ENCODE measurements at regions not wholly inside any gene's neighbourhood (a gene's known extent, or its start where the extent isn't known, plus 50 kb on each side); places are given as distances from the start of the nearest gene placed in this dataset.

DNA sequence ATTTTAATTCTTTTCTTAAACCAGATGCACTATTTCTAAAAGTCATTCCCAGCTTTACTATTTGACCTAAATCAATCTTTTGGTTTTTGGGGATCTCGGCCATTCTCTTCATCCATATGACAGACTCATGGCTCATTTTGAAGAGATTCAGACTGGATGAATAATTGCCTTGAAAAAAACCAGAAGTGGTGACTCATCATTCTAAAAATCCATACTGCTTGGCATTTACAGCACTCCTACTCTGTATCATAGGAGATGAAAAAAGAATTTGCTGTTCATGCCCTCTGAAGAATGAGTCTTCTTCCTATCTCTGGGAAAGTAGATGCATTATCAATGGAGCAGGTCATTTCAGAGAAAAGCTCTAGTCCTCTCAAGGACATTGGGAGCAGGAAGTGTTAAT is 220.5 kb upstream of the RPS6KA3 start:
- in situ Hi-C loops (cut with MboI; ENCODE audit: low sequenced_read_pairs): no loop called here

DNA sequence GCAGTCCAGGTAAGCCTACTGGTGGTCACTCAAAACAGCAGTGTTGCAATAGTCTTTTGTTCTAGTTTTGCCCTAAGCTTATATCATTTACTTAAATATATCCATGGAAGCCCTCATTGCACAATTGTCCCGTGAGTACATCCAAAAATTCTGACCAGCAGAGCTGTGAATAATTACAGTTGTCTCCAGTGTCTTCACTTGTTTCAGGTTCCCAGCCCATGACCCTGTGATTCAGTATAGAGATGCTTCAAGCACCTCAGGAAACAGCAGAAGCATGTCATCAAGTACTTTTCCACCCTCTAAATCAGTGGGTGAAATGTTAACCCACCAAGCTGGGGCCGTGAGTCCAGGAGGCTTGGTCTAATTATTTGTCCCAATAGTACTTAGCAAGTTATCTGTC is 214.9 kb upstream of the RPS6KA3 start:
- in situ Hi-C loops (cut with MboI; ENCODE audit: low sequenced_read_pairs): no loop called here

DNA sequence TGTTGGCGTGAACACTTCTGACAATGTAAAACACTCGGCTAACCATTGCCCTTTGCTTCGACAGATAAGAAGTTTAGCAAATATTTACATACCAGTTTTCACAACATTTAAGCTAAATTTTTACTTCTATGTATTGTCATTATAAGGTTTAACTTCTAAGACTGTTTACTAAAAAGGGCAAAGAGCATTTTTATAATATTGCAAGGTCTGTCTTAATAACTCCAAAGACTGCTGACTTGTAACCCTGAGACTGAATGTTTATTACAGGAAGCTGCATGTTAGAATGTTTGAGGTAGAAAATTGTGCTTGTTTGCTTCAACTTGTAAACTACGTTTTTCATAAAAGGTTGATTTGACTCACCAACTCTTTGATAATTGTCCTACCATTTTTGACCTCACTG is 213.2 kb upstream of the RPS6KA3 start:
- in situ Hi-C loops (cut with MboI; ENCODE audit: low sequenced_read_pairs): no loop called here

DNA sequence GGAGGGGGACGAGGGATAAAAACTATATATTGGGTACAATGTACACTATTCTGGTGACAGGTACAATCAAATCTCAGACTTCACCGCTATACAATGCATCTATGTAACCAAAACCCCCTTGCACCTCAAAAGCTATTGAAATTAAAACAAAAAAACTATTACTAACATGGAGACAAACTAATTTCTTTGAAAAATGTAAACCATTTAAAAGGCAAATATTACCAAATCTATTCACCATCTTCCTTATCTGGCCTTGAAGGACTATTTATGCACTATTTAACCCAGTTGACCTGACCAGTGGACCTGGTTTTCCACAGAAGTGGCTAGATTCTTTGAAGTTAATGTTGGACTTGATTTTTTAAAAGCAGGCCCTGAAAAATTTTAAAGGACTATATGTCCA is 212.3 kb upstream of the RPS6KA3 start:
- in situ Hi-C loops (cut with MboI; ENCODE audit: low sequenced_read_pairs): no loop called here

DNA sequence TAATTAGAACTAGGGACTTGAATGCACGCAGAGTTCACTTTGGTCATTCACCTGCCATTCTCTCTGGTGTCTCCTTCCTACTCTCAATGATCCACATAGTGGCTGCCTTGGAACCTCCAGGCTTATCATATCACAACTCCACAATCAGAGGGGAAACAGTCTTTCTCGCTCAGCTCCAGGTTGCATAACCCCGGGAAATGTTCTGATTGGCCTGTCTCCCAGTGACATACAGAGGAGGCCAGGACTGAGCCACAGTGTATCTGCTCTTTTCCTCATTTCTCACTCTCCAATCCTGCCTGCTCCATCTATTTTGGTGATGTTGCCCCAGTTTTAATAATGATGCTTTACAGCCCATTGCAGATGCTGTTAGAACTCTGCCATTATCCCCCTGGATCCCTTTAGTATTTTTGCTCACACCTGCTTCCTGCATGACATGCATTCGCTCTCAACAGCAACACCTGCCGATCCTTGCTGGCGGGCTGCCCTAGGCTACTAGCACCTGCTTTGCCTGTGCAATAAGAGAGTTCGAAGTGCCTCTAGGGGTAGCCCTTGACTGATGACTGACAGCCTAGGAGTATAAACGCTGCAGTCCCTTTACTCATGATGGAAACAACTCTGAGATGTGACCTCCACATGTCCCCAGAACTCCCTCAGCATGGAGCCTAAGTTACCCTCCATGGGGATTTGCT is 211.3 kb upstream of the RPS6KA3 start:
- in situ Hi-C loops (cut with MboI; ENCODE audit: low sequenced_read_pairs): no loop called here

DNA sequence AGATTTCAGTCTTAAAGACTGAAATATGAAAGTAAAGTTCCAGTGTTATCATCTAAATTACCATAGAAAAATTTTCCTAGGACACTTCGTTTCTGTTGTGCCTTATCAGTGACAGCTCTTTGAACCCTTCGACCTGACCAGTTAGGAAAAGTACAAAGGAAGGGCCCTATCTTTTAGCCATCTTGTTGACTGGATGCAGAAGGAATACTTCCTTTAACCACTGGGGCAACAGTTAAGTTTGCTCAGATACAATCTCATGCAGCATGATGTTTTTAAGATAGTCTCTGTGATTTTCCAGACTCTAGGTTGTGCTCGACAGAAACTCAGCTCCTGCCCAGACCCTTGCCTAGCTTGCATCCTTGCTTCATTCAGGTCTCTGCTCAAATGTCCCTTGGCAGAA is 210.5 kb upstream of the RPS6KA3 start:
- in situ Hi-C loops (cut with MboI; ENCODE audit: low sequenced_read_pairs): no loop called here

DNA sequence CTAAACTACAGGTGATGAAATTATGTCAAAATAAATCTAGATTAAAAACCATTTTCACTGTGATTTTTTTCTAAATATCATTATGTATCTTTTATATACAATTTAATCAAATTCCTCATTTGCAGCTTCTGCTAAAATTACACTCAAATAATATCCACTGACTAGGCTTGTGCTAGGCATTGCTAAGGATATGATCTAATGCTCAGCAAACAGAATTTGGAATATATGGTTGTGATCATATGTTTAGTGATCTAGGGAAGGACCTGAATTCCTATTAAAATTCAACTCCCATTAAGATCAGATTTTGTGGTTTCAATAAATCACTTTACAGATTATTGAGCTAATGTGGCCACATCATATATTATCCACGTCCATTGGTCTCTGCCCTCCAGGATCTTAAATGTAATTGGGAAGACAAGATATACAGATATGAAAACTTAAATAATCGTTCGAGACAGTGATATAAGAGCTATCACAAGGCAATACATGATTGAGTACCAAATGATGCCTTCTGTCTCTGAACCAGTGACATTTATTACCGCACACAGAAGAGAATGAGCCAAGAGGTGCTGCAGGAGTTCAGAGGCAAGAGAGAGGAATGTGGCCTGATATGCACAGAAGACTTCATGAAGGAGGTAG is 206.0 kb upstream of the RPS6KA3 start:
- in situ Hi-C loops (cut with MboI; ENCODE audit: low sequenced_read_pairs): no loop called here

DNA sequence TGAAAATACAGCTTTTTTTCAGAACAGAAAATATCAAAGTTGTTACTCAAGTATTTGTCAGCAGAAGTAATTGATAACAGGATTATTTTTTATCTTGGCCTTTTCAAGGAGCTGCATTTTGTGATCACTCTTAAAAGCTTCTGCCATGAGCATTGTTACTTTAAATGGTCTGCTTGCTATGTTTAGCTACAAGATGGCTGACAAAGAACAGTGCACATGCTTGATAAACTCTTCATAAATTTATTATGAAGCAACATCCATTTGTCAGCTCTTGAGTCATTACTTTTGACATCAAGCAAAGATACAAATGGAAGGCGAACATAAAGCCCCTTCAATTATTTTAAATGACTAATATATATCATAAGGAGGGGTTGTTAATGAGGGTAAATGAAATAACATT is 205.4 kb upstream of the RPS6KA3 start:
- in situ Hi-C loops (cut with MboI; ENCODE audit: low sequenced_read_pairs): no loop called here

DNA sequence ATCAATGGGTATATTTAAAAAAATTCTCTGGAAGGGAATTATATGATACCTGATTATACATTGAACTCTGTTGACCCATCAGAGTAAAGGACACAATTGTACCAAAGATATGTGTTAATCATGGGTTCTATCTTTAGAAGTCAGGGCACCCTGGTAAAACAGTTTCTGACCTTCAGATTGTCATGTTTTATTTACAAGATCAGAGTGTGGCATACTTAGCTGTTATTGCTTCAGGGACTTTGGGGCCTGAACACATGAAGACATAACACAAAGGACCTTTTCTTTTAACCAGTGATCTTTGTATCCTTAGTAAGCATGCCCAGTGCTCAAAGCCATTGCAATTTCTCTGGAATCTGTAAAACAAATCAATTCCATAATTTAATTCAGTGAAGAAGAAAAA is 204.8 kb upstream of the RPS6KA3 start:
- in situ Hi-C loops (cut with MboI; ENCODE audit: low sequenced_read_pairs): no loop called here

DNA sequence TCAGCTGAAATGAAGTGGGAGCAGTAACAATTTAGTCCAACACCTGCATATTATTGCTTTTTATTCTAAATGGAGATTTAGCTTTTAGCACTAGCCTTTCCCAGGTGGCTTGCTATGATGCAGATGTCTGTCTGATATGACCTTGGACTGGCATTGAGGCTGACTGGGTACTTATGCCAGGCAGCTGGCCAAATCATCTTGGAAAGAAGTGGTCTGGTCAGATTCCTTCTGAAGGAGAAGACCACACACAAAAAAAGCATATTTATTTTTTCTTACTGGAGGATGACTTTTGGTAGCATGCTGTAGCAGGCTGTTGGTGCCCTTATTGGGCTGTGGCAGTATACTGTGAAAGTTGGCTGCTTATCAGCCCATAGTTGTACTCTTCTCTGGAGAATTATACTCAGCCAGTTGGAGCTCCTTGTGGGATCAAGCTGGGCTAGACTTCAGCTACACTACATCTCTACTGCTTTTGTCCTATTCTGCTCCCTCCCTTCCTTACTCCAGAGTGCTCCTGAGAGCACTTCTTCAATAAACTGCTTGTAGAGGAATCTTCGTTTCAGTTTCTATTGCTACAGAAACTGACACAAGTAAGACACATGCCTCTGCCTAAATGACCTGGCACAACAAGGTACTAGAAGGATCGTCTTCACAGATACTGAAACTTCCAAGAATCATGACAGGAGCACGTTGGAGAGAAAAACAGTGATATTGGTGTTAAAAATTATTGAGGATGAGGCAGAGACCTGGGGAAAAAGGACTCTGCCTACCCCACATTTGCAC is 196.8 kb upstream of the RPS6KA3 start:
- in situ Hi-C loops (cut with MboI; ENCODE audit: low sequenced_read_pairs): no loop called here

DNA sequence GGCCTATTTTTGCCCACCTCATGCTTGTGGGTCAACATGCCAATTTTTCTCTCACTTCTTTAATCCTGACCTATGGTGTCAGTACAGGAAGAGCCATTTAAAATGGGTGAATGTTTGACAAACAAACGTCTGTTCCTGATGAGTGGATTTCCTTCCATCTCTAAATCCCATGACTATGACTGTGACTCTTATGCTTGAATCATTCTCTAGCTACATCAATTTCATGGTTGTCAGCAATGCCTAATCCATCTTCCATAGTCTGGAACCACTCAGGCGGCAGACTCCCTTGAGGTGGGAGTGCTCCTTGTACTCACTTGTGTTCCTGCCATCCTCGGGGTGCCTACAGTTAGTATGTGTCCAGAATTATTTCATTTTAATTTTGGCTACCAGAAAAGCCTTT is 194.9 kb upstream of the RPS6KA3 start:
- in situ Hi-C loops (cut with MboI; ENCODE audit: low sequenced_read_pairs): no loop called here

DNA sequence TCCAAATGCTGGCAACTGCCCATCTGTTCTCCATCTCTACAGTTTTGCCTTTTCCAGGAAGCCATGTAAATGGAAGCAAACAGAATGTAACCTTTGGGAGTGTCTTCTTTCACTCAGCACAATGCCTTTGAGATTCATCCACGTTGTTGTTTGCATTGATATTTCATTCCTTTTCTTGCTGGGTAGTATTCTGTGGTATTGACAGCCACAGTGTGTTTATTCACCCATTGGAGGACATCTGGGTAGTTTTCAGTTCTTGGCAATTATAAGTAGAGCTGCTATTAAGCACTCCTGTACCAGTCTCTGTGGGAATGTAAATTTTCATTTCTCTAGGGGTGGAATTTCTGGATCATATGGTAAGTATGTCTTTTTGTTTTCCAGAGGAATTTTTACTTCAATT is 194.3 kb upstream of the RPS6KA3 start:
- in situ Hi-C loops (cut with MboI; ENCODE audit: low sequenced_read_pairs): no loop called here

DNA sequence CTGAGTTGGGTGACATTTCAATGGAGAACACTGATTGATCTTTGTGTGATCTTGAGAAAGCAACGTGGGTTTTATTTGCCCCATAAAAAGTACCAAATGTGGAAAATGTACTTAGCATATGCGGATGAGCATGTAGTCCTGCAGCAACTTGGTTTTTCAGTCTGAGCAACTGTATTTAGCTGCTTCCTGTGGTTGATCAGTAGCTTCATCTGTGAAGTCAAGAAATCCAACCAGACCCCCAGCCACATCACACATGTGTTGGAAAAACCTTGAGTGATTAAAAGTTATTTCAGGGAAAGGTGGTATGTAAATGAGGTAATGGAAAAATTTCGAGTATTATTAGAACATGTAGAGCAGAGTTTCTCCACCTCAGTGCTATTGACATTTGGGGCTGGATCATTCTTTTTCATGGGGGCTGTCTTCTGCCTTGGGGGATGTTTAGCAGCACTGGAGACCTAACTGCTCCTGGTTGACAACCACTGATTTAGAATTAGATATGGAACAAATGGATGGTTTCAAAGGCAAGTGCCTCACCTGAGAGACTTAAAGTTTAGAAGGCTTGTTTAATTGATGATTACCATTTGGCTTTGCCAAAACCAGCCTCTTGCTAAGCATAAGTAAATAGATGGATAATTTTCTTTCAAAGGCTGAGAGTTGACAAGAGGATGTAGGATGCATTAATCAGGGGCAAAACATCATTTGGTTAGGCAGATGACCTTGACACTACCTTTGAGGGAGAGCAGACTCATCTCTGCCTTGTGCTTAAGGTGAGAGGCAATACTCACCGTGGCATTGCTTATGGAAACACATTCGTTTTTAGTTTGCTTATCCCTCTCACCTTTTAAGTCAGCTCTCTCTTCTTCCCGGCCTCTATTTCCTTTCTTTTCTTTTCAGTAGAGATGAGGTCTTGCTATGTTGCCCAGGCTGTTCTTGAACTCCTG is 193.0 kb upstream of the RPS6KA3 start:
- in situ Hi-C loops (cut with MboI; ENCODE audit: low sequenced_read_pairs): no loop called here

DNA sequence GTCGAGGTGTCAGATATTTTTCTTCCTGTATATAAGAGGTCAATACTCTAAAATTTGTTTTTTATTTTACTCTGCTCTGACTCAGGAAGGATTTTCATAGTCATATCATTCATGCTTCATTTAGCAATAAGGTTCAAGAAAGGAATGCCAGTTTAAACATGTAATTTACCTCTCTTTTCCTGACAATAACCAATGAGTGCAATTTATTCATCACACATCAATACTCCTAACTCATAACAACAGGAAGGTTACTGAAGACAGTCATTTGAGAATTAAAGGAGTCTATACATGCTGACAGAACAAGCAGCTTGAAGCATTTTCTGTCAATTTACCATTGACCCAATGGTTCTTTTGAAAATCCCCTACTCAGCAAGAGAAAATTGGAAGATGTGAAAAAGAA is 190.3 kb upstream of the RPS6KA3 start:
- in situ Hi-C loops (cut with MboI; ENCODE audit: low sequenced_read_pairs): no loop called here

DNA sequence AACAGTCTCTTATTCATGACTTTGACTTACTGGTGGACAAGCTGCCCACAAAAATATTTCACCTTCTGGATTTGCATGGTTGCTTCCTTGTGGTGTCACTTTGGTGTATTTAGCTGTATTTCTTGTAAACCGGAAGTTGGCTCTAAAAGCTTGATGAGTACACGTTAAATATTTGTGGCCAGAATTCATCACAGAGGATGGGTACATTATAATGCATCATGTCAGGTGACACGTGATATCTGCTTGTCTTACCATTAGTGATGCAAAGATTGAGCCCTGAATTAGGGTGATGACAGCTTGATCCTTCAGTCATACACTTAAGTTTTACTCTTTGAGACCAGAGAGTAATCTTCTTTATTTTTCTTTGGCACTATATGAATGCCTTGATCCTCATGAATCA is 188.3 kb upstream of the RPS6KA3 start:
- in situ Hi-C loops (cut with MboI; ENCODE audit: low sequenced_read_pairs): no loop called here

DNA sequence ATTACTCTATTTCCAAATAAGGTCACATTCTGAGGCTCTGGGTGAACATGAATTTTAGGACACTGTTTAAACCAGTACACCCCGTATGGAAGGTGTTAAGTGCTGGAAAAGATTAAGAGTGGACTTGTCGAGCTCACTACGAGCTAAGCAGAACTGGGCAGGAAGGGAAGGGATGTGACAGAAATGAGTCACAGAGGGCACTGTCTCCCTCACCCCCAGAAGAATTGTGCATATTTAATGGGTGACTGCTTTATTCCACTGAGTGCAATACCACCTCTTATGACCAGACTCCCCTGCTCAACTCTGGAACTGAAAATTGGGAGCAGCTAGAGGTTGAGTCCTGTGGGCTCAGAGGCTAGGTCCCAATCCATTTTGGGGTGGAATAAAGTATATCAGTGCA is 187.4 kb upstream of the RPS6KA3 start:
- in situ Hi-C loops (cut with MboI; ENCODE audit: low sequenced_read_pairs): no loop called here

DNA sequence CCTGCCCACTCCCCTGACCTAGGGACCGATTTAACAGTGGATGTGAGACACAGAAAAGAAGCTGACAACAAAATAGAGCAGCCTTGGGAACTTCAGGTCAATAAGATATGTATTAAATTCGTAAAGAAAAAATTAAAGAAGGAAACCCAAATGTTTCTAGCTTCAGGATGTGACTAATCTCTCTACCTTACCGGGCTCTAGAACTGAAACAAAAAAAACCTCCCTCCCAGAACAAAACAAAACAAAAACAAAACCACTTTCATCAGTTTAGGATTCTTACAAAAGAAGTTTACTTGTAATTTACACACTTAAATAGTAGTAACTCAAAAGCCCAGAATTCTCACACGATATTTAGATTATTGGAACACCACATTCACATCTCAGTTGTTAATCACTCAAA is 185.8 kb upstream of the RPS6KA3 start:
- in situ Hi-C loops (cut with MboI; ENCODE audit: low sequenced_read_pairs): no loop called here

DNA sequence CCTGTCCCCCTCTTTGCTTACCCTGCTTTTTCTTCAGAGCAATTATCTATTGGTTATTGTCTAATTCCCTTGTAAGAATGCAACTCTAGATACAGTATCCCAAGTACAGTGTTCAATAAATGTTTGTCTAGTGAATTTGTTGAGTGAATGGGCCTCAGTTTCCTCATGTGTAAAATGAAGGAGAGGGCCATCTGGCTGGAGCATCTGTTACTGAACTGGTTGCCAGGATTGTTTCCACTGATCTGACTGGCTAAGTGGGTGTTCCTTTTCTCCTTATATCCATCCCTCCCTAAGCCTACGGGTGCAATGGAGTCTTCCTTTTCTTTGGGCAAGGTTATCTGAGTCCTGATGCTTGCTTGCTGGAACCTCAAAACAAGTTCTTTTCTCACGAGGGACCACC is 185.2 kb upstream of the RPS6KA3 start:
- in situ Hi-C loops (cut with MboI; ENCODE audit: low sequenced_read_pairs): no loop called here

DNA sequence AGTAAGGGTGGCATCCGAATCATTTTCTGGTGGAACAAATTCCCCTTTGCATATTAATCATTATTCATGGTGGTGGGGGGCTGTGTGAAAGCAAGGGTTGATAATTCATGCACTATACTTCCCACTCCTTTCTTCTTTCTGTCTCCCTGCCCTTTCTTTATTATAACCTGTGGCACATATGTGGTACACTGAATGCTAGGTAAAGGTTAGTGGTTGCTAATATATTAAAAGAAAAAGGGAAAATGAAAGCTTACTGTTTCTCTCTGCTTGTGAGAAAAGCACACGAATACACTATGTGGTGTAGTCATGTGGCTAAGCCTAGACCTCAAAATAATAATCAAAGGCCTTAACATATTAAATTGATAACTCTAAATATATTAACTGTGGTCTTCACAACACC is 178.4 kb upstream of the RPS6KA3 start:
- in situ Hi-C loops (cut with MboI; ENCODE audit: low sequenced_read_pairs): loop anchor here (25.0 kb wide), 1 partner anchor 183 kb away; the partner anchor contains the start of gene RPS6KA3

DNA sequence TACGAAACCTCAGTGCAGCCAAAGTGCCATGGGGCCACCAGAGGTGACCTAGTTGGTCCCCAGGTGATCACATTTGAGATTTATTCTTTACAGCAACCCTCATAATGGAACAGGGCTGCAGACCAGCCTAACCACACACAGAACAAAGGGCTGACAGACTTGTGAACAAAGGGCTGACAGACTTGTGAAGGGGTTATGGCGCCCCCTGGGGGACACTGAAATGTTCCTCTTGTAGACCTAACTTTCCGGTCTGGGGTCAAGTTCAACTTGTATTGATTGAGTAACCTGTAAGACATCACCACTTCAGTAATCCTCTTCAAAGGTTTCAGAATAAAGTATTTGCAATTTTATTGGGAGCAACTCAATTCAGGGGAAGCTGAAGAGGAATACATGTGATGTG is 175.9 kb upstream of the RPS6KA3 start:
- in situ Hi-C loops (cut with MboI; ENCODE audit: low sequenced_read_pairs): loop anchor here (25.0 kb wide), 1 partner anchor 180 kb away; the partner anchor contains the start of gene RPS6KA3

DNA sequence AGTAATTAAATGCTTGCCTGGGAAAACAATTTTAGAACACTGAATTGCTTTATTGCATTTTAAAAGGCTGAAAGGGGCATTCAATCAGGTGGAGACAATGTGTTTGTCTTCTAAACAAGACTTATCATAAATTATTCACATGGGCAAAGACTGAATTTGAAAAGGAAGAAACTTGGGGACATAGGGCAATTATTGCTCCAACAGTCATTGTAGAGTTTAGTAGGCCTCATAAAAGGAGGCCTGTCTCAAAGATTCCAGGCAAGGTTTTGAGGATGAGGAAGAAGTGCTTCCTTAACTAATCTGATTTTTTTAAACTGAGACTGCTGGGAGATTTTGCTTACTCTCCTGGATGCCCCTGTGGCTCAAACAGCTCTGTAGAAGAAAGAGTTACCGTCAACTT is 174.4 kb upstream of the RPS6KA3 start:
- in situ Hi-C loops (cut with MboI; ENCODE audit: low sequenced_read_pairs): loop anchor here (25.0 kb wide), 1 partner anchor 179 kb away; the partner anchor contains the start of gene RPS6KA3

Measured in HL-60/S4 treated with retinoic acid at 250 ng/mL for 4 days and 3 days (cell line).